ENCODE measurements at regions not wholly inside any gene's neighbourhood (a gene's known extent, or its start where the extent isn't known, plus 50 kb on each side); places are given as distances from the start of the nearest gene placed in this dataset.

GRCh38 chr6:166029506-166029905 is 138.1 kb downstream of the TBXT start:
- no peak overlapping the region for H2BK5ac ChIP-seq (ENCODE audit: low read depth, low read length, poor library complexity, severe bottlenecking)
- DNase-seq, result peak; percentile 43
- no peaks in the 10 kb centered on the region for H3K27me3 ChIP-seq (ENCODE audit: control insufficient read depth, insufficient read depth, low read length)
- no peaks in the 10 kb centered on the region for H3K79me1 ChIP-seq (ENCODE audit: low read depth in 1 of 2, low read length in 2 of 2)
- H3K4me2 ChIP-seq (ENCODE audit: low read depth, low read length), result peak overlapping the region; percentile 36; the same call in 1 of the 2 replicates
- no peak overlapping the region for H3K9ac ChIP-seq (ENCODE audit: low read depth, low read length)
- no peak overlapping the region for H2BK20ac ChIP-seq (ENCODE audit: low read depth, low read length)
- H2AK5ac ChIP-seq (ENCODE audit: low read depth, low read length), result no peak overlapping the region; the same call in 1 of the 2 replicates
- intact Hi-C loops (cut with micrococcal nuclease), result no loop called here
- ATAC-seq (ENCODE audit: low read depth), result no peak
- peak overlapping the region; percentile 42 for H3K18ac ChIP-seq (ENCODE audit: low read depth, low read length)
- dilution Hi-C loops (cut with HindIII; ENCODE audit: low sequenced_read_pairs, unreplicated experiment), result no loop called here
- no peaks in the 10 kb centered on the region for H3K36me3 ChIP-seq (ENCODE audit: control insufficient read depth, insufficient read depth, low read length)
- in situ Hi-C loops (cut with MboI; ENCODE audit: low sequenced_read_pairs), result no loop called here
- no peak overlapping the region for H3K23ac ChIP-seq (ENCODE audit: low read depth, low read length)
- WGBS, 2 experiments (ENCODE audit: extremely low coverage in 2 of 2, insufficient read length in 1 of 2), result no CpG with 5 or more reads among the region's 3 CpGs
- no peaks in the 10 kb centered on the region for H4K20me1 ChIP-seq (ENCODE audit: insufficient read depth, low read length)
- ChIA-PET CTCF (interaction anchor here (1.3 kb wide), 1 partner anchor 139 kb away, joined by 4 read pairs; no protein-coding TSS in a partner anchor), POLR2A (ENCODE audit: unreplicated experiment) (no interaction called here)
- peak overlapping the region; percentile 27; the same call in 1 of the 2 replicates for H4K5ac ChIP-seq (ENCODE audit: low read depth, low read length)
- H4K91ac ChIP-seq (ENCODE audit: insufficient read depth, low read depth, low read length), result no peak overlapping the region
- H3K56ac ChIP-seq (ENCODE audit: extremely low read depth, insufficient read depth, low read length), result no peak overlapping the region
- H3K4ac ChIP-seq (ENCODE audit: low read depth, low read length), result no peak overlapping the region; the same call in 1 of the 2 replicates
- H2BK15ac ChIP-seq (ENCODE audit: low read depth, low read length), result no peak overlapping the region
- TF ChIP-seq RAD21 (IDR thresholded peaks at IDR 0.05; ENCODE audit: low read length) (no peak), CEBPB (IDR thresholded peaks at IDR 0.05; ENCODE audit: low read depth, low read length) (no peak), FOS (IDR thresholded peaks at IDR 0.05; ENCODE audit: low read depth, low read length) (no peak), MAZ (IDR thresholded peaks at IDR 0.05; ENCODE audit: borderline replicate concordance, low read depth, low read length) (no peak), RFX5 (IDR thresholded peaks at IDR 0.05; ENCODE audit: low read depth, low read length) (no peak), SMC3 (IDR thresholded peaks at IDR 0.05; ENCODE audit: low read depth, low read length) (no peak), MXI1 (IDR thresholded peaks at IDR 0.05; ENCODE audit: borderline replicate concordance, low read depth, low read length) (no peak), MAFK (IDR thresholded peaks at IDR 0.05; ENCODE audit: low read depth, low read length) (no peak), CHD1 (IDR thresholded peaks at IDR 0.05; ENCODE audit: low read depth, low read length) (no peak), RCOR1 (IDR thresholded peaks at IDR 0.05; ENCODE audit: insufficient replicate concordance, low read length) (no peak), NFE2L2 (IDR thresholded peaks at IDR 0.05; ENCODE audit: low read depth, low read length) (no peak), USF2 (IDR thresholded peaks at IDR 0.05; ENCODE audit: low read depth, low read length) (no peak), ELK1 (IDR thresholded peaks at IDR 0.05; ENCODE audit: borderline replicate concordance, low read depth, low read length) (no peak), CTCF (conservative IDR thresholded peaks at IDR 0.05; ENCODE audit: low read depth, low read length) (no peak), POLR2A (IDR thresholded peaks at IDR 0.05; ENCODE audit: low read depth, low read length) (no peak), BHLHE40 (IDR thresholded peaks at IDR 0.05; ENCODE audit: low read depth, low read length) (no peak)
- no peak overlapping the region for H2AFZ ChIP-seq (replicated peaks; ENCODE audit: low read length, poor library complexity)
- no TSS peak for BruUV-seq (replicated peaks)
- H3K27ac ChIP-seq (ENCODE audit: insufficient read depth, low read length), result no peak overlapping the region; the same call in 1 of the 2 replicates
- no peak overlapping the region for H3K4me3 ChIP-seq (ENCODE audit: insufficient read depth, low read depth, low read length)
- H2AK9ac ChIP-seq (replicated peaks; ENCODE audit: low read depth, low read length, poor library complexity), result no peak overlapping the region
- no peaks in the 10 kb centered on the region for H3K9me3 ChIP-seq (ENCODE audit: control insufficient read depth, insufficient read depth, low read length)
- H3K9me1 ChIP-seq (ENCODE audit: insufficient read depth, low read length), result peaks cover 8% of the 10 kb centered on the region; the same call in 1 of the 2 replicates
- peaks cover 29% of the 10 kb centered on the region for H3K4me1 ChIP-seq (ENCODE audit: control insufficient read depth, insufficient read depth, low read length)
- H2BK120ac ChIP-seq (ENCODE audit: low read depth, low read length), result peak overlapping the region; percentile 16; the same call in 1 of the 2 replicates
- H3K14ac ChIP-seq (replicated peaks; ENCODE audit: low read depth, low read length), result no peak overlapping the region
- no peak overlapping the region for H4K8ac ChIP-seq (ENCODE audit: low read depth in 2 of 2, low read length in 2 of 2)
